ENCODE measurements at regions not wholly inside any gene's neighbourhood (a gene's known extent, or its start where the extent isn't known, plus 50 kb on each side); places are given as distances from the start of the nearest gene placed in this dataset.
"Not testable (repeated sequence)": the region's sequence is repeated elsewhere in the genome, so short reads cannot be mapped to it uniquely, and the experiment has no call there.

DNA sequence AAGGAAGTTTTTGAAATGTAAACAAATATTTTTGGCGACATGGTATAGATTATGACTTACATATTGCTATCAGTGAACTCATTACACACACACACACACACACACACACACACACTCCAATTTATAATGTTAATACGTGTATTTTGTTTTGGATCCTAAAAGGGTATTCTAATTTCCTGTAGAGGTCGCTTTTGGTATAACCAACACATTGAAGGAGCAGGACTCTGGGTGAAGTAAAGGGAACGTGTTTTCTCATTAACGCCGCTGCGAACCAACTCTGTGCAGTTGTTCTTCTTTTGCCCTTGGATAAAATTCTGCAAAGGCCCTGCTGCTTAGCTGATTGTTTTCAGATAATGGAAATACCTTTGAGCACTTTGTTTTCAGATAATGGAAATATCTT lies 190.4 kb downstream of the PMAIP1 start:
- DNase-seq = no peak
- in situ Hi-C loops (cut with HindIII; ENCODE audit: low pct_ligation_motif_present, low pct_unique_long_range_greater_than_20kb, low sequenced_read_pairs) = no loop called here

DNA sequence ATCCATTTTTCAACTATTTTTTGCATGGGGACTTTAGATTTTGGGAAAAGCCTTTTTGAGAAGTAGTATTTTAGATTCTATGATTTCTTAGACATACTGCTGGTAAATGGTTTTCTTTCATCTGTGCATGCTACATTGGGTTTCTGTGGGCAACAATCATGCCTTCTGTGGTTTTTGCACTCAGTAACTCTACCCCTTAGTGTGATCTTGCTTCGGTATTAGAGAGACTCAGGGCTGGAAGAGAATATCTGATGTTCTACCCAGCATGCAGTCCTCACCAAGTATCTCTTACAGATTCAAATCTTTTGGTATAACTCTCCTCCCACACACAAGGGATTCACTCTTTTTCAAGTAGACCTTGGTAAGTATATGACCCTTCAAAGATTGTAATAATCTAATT lies 183.0 kb downstream of the PMAIP1 start:
- in situ Hi-C loops (cut with HindIII; ENCODE audit: low pct_ligation_motif_present, low pct_unique_long_range_greater_than_20kb, low sequenced_read_pairs) = no loop called here
- no peak for DNase-seq

DNA sequence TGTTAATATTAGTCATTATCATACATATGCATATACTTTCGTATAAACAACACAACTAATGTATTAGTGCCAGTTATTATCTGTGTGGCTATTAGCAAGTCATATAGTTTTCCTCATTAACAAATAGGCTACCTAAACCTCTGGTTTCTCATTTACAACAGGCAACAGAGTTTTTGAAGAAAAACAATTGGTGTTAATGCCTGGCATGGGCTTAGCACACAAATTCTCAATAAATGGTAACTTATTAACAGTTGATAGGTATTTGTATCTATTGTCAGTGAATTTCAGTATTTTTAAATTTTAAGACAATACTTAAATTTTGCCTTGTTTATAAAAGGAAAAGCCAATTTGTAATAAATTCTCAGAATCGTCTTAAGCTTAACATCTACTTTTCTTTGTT lies 182.5 kb downstream of the PMAIP1 start:
- no peak for DNase-seq
- in situ Hi-C loops (cut with HindIII; ENCODE audit: low pct_ligation_motif_present, low pct_unique_long_range_greater_than_20kb, low sequenced_read_pairs) = no loop called here

DNA sequence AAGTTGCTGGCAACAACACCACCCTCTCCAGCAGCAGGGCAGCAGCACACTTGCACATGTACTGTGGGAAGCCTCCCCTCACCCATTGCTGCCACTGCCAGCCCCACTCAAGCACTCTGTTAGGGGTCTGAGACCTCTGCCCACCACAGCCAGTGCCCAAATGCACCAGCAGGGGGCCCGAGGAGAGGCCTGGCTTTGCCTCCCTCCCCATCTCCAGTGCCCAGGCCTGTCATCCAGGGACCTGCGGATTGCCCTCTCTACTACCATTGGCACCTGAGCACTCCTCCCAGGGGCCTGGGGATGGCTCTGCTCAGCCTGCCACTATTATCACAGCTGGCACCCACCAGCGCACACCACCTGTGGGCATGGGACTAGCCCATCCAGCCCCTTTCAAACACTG lies 175.7 kb downstream of the PMAIP1 start:
- DNase-seq = no peak
- in situ Hi-C loops (cut with HindIII; ENCODE audit: low pct_ligation_motif_present, low pct_unique_long_range_greater_than_20kb, low sequenced_read_pairs) = no loop called here

DNA sequence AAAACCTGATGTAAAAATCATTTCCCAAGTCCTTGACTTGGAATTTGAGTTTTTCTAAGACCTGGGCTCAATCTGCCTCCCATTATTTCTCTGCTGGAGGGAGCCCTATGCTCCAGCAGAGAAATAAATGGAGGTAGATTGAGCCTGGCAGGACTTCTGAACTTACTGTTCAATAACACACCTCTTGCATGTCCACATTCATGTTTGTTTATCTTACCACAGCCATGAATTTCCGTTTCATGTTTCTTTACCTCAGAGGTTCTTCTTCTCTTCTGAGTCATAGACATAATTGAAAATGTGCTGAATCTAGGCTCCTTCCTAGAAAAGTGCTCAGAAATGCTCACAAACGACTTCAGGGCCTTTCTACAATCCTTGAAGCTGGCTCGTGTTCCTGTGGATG lies 170.8 kb downstream of the PMAIP1 start:
- in situ Hi-C loops (cut with HindIII; ENCODE audit: low pct_ligation_motif_present, low pct_unique_long_range_greater_than_20kb, low sequenced_read_pairs) = no loop called here
- no peak for DNase-seq

DNA sequence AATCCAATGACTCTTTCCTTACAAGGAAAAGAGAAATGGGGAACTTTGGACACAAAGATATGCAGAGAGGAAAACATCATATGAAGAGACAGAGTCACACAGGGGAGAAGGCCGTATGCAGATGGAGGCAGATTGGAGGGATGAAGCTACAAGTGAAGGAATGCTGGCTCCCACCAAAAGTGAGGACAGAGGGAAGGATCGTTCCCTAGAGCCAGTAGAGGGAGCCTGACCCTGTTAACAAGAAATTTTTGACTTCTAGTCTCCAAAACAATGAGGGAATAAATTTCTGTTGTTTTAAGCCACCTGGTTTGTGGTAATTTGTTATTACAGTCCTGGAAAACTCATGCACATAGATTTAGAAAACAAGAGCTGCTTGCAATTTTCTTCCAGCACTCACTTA lies 169.3 kb downstream of the PMAIP1 start:
- no peak for DNase-seq
- in situ Hi-C loops (cut with HindIII; ENCODE audit: low pct_ligation_motif_present, low pct_unique_long_range_greater_than_20kb, low sequenced_read_pairs) = no loop called here

DNA sequence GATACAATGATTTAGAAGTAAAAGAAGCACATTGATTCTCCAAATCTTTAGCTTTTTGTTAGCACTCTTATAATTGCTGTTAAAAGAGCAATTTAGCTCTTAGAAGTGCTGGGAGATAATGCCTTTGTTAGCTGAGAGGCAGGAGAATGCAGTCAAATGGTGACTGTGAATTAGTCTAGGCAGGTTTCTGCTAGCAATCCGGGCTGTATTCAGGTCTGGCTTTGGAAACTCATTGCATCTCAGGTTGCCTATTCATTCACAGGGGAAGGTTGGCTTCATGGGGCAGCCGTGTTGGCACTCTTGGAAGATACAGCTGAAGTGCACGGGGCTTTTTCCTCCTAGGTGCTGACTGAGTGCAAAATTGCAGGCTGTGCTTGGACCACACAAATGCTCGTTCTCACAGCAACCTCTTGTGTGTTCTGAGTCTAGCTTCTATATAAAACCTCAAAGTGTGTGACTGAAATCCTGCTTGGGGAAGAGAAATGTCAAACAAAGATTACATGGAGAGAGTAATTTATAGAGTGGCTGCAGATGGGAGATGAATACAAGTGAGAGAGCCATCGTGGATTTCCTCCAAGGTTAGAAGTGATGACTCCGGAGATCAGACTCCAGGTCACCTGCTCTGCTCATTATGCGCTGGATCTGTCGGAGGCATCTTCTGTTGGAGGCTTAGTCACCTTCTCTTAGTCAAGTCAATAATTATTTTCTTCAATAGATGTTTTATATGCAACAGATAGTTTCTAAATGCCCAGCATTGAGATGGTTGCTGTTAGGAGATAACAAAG lies 167.8 kb downstream of the PMAIP1 start:
- in situ Hi-C loops (cut with HindIII; ENCODE audit: low pct_ligation_motif_present, low pct_unique_long_range_greater_than_20kb, low sequenced_read_pairs) = no loop called here
- no peak for DNase-seq

DNA sequence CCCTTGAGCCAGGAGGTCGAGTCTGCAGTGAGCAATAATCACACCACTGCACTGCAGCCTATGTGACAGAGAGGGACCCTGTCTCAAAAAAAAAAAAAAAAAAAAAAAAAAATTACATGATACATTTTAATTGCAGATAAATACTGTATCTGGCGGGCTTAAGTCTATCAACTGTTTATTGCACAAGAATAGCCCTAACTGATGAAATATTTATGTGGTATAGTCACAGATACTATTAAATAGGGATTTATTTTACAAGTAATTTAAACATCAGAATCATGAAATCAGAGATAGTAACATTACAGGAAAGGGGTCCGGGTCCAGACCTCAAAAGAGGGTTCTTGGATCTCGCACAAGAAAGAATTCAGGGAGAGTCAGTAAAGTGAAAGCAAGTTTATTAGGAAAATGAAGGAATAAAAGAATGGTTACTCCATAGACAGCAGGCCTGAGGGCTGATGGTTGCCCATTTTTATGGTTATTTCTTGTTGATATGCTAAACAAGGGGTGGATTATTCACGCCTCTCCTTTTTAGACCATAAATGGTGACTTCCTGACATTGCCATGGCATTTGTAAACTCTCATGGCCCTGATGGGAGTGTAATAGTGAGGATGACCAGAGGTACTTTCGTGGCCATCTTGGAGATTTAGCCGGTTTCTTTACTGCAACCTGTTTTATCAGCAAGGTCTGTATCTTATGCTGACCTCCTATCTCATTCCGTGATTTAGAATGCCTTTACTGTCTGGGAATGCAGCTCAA lies 166.6 kb downstream of the PMAIP1 start:
- in situ Hi-C loops (cut with HindIII; ENCODE audit: low pct_ligation_motif_present, low pct_unique_long_range_greater_than_20kb, low sequenced_read_pairs) = no loop called here

DNA sequence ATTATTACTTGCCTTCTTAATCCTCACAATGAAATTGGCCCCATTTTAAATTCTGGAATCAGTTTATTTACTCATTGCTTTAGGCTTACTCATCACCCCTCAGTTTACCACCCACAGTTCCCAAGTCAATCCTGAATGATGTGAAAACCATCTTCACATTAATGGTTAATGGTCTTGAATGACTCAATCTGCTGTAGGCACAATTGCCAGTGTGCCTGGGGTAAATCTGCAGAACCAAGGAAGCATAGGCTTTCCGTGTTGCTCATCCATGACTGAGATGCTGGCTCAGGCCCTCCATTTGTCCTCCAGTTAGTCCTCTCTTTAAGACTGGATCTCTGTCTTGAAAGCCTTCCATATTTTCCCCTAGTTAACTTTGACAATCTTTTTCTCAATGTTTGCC lies 164.5 kb downstream of the PMAIP1 start:
- DNase-seq = peak; percentile 86
- in situ Hi-C loops (cut with HindIII; ENCODE audit: low pct_ligation_motif_present, low pct_unique_long_range_greater_than_20kb, low sequenced_read_pairs) = no loop called here

More for the DNA sequence above, 166.6 kb downstream of the PMAIP1 start:
- no peak for DNase-seq

DNA sequence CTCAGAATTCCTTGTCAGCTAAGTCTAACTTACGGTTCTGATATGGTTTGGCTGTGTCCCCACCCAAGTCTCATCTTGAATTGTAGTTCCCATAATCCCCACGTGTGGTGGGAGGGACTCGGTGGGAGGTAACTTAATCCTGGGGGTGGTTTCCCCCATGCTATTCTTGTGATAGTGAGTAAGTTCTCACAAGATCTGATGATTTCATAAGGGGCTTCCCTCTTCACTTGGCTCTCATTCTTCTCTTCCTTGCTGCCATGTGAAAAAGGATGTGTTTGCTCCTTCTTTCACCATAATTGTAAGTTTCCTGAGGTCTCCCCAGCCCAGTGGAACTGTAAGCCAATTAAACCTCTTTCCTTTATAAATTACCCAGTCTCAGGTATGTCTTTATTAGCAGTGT lies 163.0 kb downstream of the PMAIP1 start:
- in situ Hi-C loops (cut with HindIII; ENCODE audit: low pct_ligation_motif_present, low pct_unique_long_range_greater_than_20kb, low sequenced_read_pairs); DNase-seq: not testable (repeated sequence)

DNA sequence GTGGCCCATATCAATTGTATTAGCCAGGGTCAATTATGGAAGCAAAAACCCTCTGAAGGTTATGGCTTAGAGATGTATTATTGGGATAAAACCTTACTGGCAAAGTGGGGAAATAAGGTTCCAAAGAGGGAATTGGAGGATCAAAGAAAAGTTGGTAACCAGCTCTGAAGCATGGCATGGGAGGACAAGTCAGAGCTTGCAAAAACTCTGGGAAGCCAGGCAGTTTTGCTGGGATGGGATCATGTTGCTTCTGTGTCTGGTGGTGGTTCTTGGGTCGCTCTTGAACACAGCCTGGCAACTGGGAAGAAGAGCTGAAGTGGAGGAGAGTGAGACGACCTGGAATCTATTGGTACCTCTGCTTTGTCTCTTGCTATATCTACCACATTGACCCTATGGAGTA lies 162.6 kb downstream of the PMAIP1 start:
- in situ Hi-C loops (cut with HindIII; ENCODE audit: low pct_ligation_motif_present, low pct_unique_long_range_greater_than_20kb, low sequenced_read_pairs) = no loop called here
- no peak for DNase-seq

DNA sequence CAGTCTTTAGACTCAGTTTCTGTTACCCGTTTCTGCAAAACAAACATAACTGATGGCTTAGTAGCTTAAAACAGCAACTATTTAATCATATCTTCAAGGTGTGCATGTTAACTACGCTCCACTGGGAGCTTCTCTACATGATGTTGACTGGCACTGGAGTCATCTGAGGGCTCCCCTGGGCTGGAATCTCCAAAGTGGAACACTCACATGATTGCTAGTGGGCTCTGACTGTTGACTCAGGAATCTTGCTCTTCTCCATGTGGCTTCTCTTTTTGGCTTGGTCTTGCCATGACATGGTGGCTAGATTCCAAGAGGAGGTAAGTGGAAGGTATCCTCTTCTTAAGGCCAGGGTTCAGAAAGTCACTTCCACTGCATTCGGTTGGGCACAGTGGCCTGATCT lies 160.8 kb downstream of the PMAIP1 start:
- peak; percentile 50 for DNase-seq
- in situ Hi-C loops (cut with HindIII; ENCODE audit: low pct_ligation_motif_present, low pct_unique_long_range_greater_than_20kb, low sequenced_read_pairs) = no loop called here

DNA sequence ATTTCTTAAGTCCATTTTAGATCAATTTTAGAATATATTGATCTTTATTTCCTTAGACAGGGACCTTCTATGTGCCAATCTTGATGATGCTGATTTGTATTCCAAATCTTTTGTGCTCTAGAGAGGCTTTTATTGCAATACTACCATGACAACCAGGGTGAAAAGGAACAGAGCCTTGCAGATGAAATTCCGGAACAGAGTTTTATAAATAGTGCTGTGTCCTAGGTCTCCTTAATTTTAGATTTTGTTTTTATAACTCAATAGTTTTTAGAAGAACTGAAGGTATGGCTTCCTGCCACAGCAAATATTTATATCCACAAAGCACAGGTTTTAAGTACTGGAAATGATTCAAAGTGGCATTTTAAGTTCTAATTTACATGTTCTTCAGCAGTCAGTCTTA lies 160.2 kb downstream of the PMAIP1 start:
- in situ Hi-C loops (cut with HindIII; ENCODE audit: low pct_ligation_motif_present, low pct_unique_long_range_greater_than_20kb, low sequenced_read_pairs) = no loop called here

DNA sequence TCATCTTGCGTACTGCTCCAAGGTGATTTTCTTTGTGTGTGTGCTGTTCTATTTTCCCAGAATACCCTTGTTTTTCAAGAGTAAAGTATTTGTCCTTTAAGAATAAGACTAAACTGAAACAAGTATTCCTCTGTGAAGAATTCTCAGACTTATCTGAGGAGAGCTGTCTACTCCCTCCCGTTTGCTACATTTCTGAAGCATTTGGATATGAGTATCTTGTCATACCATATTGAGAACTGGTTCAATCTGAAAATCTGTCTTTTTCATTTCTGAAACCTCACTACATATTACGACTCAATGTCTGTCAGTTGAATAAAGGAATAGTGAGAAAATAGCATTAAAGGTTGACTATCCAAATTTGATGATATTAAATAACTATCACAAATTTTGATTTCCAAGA lies 159.4 kb downstream of the PMAIP1 start:
- no peak for DNase-seq
- in situ Hi-C loops (cut with HindIII; ENCODE audit: low pct_ligation_motif_present, low pct_unique_long_range_greater_than_20kb, low sequenced_read_pairs) = no loop called here

More for the DNA sequence above, 160.2 kb downstream of the PMAIP1 start:
- no peak for DNase-seq

DNA sequence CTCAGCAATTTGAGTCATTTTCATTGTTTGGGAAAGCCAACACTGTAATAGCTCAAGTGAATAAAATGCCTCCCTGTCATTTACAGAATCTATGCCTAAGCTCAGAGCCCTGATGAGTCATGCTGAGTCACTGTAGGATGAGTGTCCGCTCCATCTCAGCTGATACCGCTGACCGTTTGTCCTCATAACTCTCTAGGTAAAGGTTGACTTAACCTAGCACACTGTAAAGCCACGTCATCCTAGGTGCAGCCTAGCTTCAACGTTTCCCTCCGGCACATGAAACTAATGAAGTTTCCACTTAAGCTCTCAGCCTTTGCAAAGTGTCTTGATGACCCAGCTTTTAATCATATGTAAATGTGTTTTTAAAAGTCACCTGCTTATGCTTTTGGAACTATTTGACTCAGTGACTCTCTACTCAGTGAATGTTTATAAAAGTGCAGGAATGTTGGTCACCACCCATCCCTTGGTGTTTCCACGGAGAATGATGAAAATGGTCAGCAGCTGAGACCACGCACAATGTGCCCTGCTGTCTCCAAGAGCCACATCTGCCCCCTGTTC lies 154.0 kb downstream of the PMAIP1 start:
- peak; percentile 97 for DNase-seq
- in situ Hi-C loops (cut with HindIII; ENCODE audit: low pct_ligation_motif_present, low pct_unique_long_range_greater_than_20kb, low sequenced_read_pairs) = no loop called here

DNA sequence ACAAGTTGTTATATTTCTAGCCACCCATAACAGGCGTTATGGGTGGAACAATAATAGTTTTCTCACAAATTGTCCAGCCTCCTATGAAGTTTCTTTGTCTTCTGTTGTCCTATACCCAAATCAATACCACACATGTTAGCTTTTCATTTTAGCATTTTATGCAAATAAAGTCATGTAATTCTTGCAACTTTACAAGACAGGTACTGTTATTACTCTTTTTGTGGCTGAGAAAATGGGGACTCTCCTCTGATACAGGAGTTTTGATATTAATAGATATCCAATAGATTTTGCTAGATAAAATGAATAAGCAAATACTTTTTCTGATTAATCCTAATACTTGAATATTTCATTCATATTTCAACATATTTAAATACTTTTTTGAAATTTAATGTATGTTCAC lies 151.0 kb downstream of the PMAIP1 start:
- no peak for DNase-seq
- in situ Hi-C loops (cut with HindIII; ENCODE audit: low pct_ligation_motif_present, low pct_unique_long_range_greater_than_20kb, low sequenced_read_pairs) = no loop called here

DNA sequence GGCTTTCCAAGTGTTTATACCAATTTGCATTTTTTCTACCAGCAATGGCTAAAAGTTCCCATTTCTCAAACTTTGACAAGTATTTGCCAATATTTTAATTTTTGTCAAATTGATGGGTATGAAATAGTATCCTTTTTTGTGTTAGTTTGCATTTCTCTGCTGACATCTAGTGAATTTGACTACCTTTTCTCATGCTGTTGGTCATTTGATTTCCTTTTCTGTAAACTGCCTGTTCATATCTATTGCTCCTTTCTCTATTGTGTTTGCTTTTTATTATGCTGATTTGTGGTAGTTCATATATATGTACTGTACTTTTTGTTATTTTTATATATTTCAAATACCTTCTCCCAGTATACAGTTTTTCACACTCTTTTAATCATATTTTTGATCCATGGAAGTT lies 149.4 kb downstream of the PMAIP1 start:
- in situ Hi-C loops (cut with HindIII; ENCODE audit: low pct_ligation_motif_present, low pct_unique_long_range_greater_than_20kb, low sequenced_read_pairs) = no loop called here
- no peak for DNase-seq

DNA sequence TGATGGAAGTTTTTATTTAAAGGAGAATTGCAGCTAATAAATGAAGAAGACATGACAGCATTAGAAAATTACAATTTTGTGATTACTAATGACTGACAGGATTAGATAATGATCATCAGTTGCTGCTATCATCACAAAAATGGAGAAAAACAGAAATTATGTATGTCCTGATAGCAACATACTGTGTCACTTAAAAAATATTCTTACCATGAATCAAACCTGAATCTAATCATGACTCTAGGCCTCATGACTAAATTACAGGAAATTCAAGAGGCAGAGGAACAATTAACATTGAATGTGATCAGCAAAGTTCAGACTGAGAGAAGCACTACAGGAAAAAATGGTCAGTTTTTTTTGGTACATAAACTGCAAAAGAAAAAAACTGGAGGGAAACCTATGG lies 147.8 kb downstream of the PMAIP1 start:
- in situ Hi-C loops (cut with HindIII; ENCODE audit: low pct_ligation_motif_present, low pct_unique_long_range_greater_than_20kb, low sequenced_read_pairs) = no loop called here
- no peak for DNase-seq

DNA sequence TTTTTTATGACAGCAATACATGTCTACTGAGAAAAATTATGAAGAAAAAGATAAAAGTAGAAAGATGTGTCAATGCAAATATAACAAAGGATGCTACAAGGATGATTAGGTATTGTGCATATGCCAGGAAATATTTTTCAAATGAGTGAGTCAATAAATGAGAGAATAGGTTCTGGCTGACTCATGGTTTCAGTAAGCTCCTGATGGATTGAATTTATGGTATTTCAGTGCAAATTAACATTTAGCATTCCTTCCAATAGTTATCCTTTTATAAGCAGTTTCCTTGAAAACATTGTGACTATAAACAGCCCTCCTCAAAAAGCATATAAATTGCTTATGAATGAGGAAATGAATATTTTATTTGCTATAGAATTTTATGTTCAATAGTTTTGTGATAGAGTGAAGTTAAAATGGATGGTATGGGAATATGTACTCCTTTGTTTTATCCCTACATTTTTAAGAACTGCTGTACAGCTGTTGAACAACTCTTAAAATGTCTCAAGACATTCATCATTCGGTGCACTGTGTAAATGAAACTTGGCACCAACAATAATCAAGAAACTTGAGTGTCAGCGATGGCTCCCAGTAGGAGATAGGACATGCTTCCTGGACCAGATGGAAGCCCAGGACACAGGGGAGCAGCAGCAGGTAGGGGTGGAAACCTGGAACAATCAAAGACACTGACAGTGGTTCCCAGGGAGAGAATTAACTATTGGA lies 144.7 kb downstream of the PMAIP1 start:
- peak; percentile 51 for DNase-seq
- in situ Hi-C loops (cut with HindIII; ENCODE audit: low pct_ligation_motif_present, low pct_unique_long_range_greater_than_20kb, low sequenced_read_pairs) = no loop called here
